Esophagus squamous epithelium (tissue), 4 donors: ENCODE measurements at regions not wholly inside any gene's neighbourhood (a gene's known extent, or its start where the extent isn't known, plus 50 kb on each side); places are given as distances from the start of the nearest gene placed in this dataset.

ENCODE experiments used
- POLR2A ChIP-seq, 4 donors: fragments of 450-650 bp; IDR thresholded peaks; one replicate each; pipeline ENCODE4 v1.6.1; 2017; ENCODE audit warnings: antibody characterized with exemption in 4 of 4, mild to moderate bottlenecking in 4 of 4, moderate library complexity in 3 of 4
- TF ChIP-seq, protein P1 (sequence below), 6 experiments: fragments of 450-650 bp in 4 of 6; fragments of 200-600 bp in 2 of 6; sonication (generic) in 2 of 6; IDR thresholded peaks; one replicate each; pipeline ENCODE4 v1.5.1; 2016 to 2019; ENCODE audit warnings: antibody characterized with exemption in 6 of 6, mild to moderate bottlenecking in 4 of 6, moderate library complexity in 4 of 6

DNA sequence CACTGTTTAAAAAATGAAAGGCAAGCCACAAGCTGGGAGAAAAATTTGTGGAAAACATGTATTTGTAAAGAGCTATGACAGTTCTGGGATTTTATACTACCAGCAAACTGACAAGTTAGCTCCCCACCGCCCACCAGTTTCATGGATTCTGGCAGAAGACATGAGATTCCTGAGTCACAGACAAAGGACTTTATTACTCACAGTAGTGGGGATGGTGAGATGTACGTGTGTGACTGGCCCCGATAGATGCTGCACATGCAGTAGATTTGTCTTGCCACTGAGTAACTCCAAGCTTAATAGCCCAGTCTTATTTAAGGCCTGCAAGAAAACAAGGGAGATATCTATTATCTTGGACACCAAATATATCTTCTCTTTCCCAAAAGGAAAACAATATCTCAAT, 281.7 kb downstream of the AHR start:
- TF ChIP-seq, protein P1, sequence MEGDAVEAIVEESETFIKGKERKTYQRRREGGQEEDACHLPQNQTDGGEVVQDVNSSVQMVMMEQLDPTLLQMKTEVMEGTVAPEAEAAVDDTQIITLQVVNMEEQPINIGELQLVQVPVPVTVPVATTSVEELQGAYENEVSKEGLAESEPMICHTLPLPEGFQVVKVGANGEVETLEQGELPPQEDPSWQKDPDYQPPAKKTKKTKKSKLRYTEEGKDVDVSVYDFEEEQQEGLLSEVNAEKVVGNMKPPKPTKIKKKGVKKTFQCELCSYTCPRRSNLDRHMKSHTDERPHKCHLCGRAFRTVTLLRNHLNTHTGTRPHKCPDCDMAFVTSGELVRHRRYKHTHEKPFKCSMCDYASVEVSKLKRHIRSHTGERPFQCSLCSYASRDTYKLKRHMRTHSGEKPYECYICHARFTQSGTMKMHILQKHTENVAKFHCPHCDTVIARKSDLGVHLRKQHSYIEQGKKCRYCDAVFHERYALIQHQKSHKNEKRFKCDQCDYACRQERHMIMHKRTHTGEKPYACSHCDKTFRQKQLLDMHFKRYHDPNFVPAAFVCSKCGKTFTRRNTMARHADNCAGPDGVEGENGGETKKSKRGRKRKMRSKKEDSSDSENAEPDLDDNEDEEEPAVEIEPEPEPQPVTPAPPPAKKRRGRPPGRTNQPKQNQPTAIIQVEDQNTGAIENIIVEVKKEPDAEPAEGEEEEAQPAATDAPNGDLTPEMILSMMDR (IDR thresholded peaks at IDR 0.05): no peak
- no peak for TF ChIP-seq POLR2A (IDR thresholded peaks at IDR 0.05)
